ENCODE measurements at regions not wholly inside any gene's neighbourhood (a gene's known extent, or its start where the extent isn't known, plus 50 kb on each side); places are given as distances from the start of the nearest gene placed in this dataset.

- H3K4me3 ChIP-seq (ENCODE audit: low read length), result no peak overlapping the region
Observed at GRCh38 chr1:61591351-61591750, 133.6 kb downstream of the TM2D1 start.

More at GRCh38 chr1:61591351-61591750, 133.6 kb downstream of the TM2D1 start:
- H3K9me2 ChIP-seq (ENCODE audit: insufficient read depth, low read length), result no peaks in the 10 kb centered on the region
- no peak overlapping the region for H3K27ac ChIP-seq (ENCODE audit: low read length)
- no peaks in the 10 kb centered on the region for H3K79me2 ChIP-seq (replicated peaks; ENCODE audit: insufficient read depth, low read length)
- H4K20me1 ChIP-seq (ENCODE audit: insufficient read depth), result no peaks in the 10 kb centered on the region
- no peaks in the 10 kb centered on the region for H3K27me3 ChIP-seq (ENCODE audit: insufficient read depth, low read depth, low read length)
- no peaks in the 10 kb centered on the region for H3F3A ChIP-seq (ENCODE audit: insufficient read depth, low read length, poor library complexity, severe bottlenecking)
- no peak overlapping the region for H3K9ac ChIP-seq (ENCODE audit: low read length)
- no peaks in the 10 kb centered on the region for H3K9me3 ChIP-seq (ENCODE audit: low read length)
- no peak for TF ChIP-seq EP300 (conservative IDR thresholded peaks at IDR 0.05; ENCODE audit: poor library complexity, severe bottlenecking)
- no peak for TF ChIP-seq TAF1 (IDR thresholded peaks at IDR 0.05; ENCODE audit: low read depth)
- no peak for TF ChIP-seq MXI1 (conservative IDR thresholded peaks at IDR 0.05; ENCODE audit: poor library complexity, severe bottlenecking)
- no peak for TF ChIP-seq REST (IDR thresholded peaks at IDR 0.05; ENCODE audit: borderline replicate concordance)
- TF ChIP-seq EZH2 (IDR thresholded peaks at IDR 0.05; ENCODE audit: borderline replicate concordance, insufficient read depth, low read length, poor library complexity, severe bottlenecking), result no peak
- no peak for TF ChIP-seq POLR2AphosphoS5 (IDR thresholded peaks at IDR 0.05)
- no peak for TF ChIP-seq RAD21 (conservative IDR thresholded peaks at IDR 0.05)
- TF ChIP-seq CTCF (IDR thresholded peaks at IDR 0.05; ENCODE audit: poor library complexity, severe bottlenecking), result no peak
- TF ChIP-seq SMC3 (conservative IDR thresholded peaks at IDR 0.05; ENCODE audit: poor library complexity), result no peak
- no peak overlapping the region for H3K4me2 ChIP-seq (ENCODE audit: low read length)
- no peak overlapping the region for H2AFZ ChIP-seq (ENCODE audit: low read depth, low read length)
- no peaks in the 10 kb centered on the region for H3K36me3 ChIP-seq (ENCODE audit: insufficient read depth, low read length)

Measured in neural cell (in vitro differentiated cells).